Prostate gland (tissue), 2 donors: ENCODE measurements at regions not wholly inside any gene's neighbourhood (a gene's known extent, or its start where the extent isn't known, plus 50 kb on each side); places are given as distances from the start of the nearest gene placed in this dataset.

Source experiments
- POLR2A ChIP-seq: fragments of 450-650 bp; IDR thresholded peaks from one replicate; pipeline ENCODE4 v1.6.1; 2016; ENCODE audit warnings: antibody characterized with exemption, mild to moderate bottlenecking
- POLR2AphosphoS5 ChIP-seq: sonication (generic); formaldehyde crosslinking; IDR thresholded peaks from one replicate; pipeline ENCODE4 v1.6.1; 2017; ENCODE audit warnings: antibody characterized with exemption
- TF ChIP-seq, protein P1 (sequence below), 4 experiments: fragments of 200-600 bp in 2 of 4; fragments of 450-650 bp in 2 of 4; sonication (generic) in 2 of 4; IDR thresholded peaks; 1 replicate in 3 of 4; 2 replicates in 1 of 4; pipeline ENCODE4 v1.5.1; 2016 to 2019; ENCODE audit warnings: antibody characterized with exemption in 4 of 4, mild to moderate bottlenecking in 2 of 4, moderate library complexity in 2 of 4

GRCh38 chr7:49486974-49487829 lies 286.2 kb upstream of the VWC2 start:
- TF ChIP-seq, protein P1, sequence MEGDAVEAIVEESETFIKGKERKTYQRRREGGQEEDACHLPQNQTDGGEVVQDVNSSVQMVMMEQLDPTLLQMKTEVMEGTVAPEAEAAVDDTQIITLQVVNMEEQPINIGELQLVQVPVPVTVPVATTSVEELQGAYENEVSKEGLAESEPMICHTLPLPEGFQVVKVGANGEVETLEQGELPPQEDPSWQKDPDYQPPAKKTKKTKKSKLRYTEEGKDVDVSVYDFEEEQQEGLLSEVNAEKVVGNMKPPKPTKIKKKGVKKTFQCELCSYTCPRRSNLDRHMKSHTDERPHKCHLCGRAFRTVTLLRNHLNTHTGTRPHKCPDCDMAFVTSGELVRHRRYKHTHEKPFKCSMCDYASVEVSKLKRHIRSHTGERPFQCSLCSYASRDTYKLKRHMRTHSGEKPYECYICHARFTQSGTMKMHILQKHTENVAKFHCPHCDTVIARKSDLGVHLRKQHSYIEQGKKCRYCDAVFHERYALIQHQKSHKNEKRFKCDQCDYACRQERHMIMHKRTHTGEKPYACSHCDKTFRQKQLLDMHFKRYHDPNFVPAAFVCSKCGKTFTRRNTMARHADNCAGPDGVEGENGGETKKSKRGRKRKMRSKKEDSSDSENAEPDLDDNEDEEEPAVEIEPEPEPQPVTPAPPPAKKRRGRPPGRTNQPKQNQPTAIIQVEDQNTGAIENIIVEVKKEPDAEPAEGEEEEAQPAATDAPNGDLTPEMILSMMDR (IDR thresholded peaks at IDR 0.05) = no peak
- TF ChIP-seq POLR2AphosphoS5 = no peak
- TF ChIP-seq POLR2A = no peak
